HFFc6 (cell line): ENCODE measurements at regions not wholly inside any gene's neighbourhood (a gene's known extent, or its start where the extent isn't known, plus 50 kb on each side); places are given as distances from the start of the nearest gene placed in this dataset.
"Not testable (repeated sequence)": the region's sequence is repeated elsewhere in the genome, so short reads cannot be mapped to it uniquely, and the experiment has no call there.

Experiments
- DNase-seq: peaks from one replicate; pipeline ENCODE4 v3.0.0-alpha.2; 2018
- H3K27ac Mint-ChIP-seq: 2 replicates; pipeline ENCODE4 v1.8.0; 2020; ENCODE audit warnings: mild to moderate bottlenecking, mixed read lengths
- H3K27me3 Mint-ChIP-seq: 2 replicates; pipeline ENCODE4 v1.8.0; 2021; ENCODE audit warnings: mild to moderate bottlenecking, moderate library complexity, mixed read lengths; ENCODE audit not compliant: insufficient read depth
- H3K36me3 Mint-ChIP-seq: 2 replicates; pipeline ENCODE4 v1.8.0; 2021; ENCODE audit warnings: low read depth, mixed read lengths
- H3K4me1 Mint-ChIP-seq: 2 replicates; pipeline ENCODE4 v1.8.0; 2020; ENCODE audit warnings: low read depth, mixed read lengths
- H3K4me3 Mint-ChIP-seq: 2 replicates; pipeline ENCODE4 v1.8.0; 2020; ENCODE audit warnings: mild to moderate bottlenecking, moderate library complexity, mixed read lengths
- H3K9me3 Mint-ChIP-seq: 2 replicates; pipeline ENCODE4 v1.8.0; 2020; ENCODE audit warnings: mild to moderate bottlenecking, mixed read lengths
- TF ChIP-seq, protein P1 (sequence below): fragments of 200-600 bp; sonication (generic); IDR thresholded peaks from 2 replicates; pipeline ENCODE4 v1.5.0; 2021; ENCODE audit warnings: antibody characterized with exemption, mild to moderate bottlenecking

DNA sequence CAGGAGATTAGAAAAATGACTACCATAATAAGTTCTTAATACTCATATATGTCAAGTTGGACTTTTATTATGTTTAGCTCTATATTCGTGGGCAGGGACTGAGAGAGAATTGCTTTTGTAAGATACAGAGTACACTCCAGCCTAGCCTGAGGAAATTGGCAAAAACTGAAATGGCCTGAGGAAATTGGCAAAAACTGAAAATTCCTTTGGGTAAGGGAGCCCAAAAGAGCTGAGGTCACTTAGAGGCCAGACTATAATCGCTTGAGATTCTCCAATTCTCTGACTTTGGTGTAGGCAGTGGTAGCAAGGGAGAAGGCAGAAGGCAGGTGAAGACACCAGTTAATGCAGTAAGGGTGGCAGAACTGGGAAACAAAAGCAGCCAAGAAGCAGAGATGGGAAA, 124.5 kb upstream of the HCCS start:
- DNase-seq: no peak
- Mint-ChIP-seq H3K4me3 (no peak overlapping the region), H3K4me1 (peaks cover 9% of the 10 kb centered on the region), H3K27ac (no peak overlapping the region; the same call in 1 of the 2 replicates), H3K9me3 (no peaks in the 10 kb centered on the region), H3K27me3 (no peaks in the 10 kb centered on the region), H3K36me3 (no peaks in the 10 kb centered on the region)
- TF ChIP-seq, protein P1, sequence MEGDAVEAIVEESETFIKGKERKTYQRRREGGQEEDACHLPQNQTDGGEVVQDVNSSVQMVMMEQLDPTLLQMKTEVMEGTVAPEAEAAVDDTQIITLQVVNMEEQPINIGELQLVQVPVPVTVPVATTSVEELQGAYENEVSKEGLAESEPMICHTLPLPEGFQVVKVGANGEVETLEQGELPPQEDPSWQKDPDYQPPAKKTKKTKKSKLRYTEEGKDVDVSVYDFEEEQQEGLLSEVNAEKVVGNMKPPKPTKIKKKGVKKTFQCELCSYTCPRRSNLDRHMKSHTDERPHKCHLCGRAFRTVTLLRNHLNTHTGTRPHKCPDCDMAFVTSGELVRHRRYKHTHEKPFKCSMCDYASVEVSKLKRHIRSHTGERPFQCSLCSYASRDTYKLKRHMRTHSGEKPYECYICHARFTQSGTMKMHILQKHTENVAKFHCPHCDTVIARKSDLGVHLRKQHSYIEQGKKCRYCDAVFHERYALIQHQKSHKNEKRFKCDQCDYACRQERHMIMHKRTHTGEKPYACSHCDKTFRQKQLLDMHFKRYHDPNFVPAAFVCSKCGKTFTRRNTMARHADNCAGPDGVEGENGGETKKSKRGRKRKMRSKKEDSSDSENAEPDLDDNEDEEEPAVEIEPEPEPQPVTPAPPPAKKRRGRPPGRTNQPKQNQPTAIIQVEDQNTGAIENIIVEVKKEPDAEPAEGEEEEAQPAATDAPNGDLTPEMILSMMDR: no peak

DNA sequence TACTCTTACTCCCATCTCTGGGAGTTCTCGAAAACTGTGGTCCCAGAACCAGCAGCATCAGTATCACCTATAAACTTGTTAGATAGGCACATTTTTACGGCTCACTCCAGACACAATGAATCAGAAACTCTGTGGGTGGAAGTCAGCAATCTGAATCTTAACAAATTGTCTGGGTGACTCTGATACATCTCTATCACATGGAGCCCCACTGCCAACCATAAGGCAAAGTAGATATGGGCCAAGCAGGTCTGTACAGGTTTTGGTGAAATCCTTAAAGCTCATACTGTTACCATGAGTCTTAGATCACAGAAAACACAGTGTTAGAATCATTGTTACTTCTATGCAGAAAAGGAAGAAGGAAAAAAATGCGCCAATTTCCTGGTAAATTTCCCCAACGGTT, 122.5 kb upstream of the HCCS start:
- Mint-ChIP-seq H3K27me3 (no peaks in the 10 kb centered on the region), H3K9me3 (no peaks in the 10 kb centered on the region), H3K27ac (no peak overlapping the region), H3K36me3 (no peaks in the 10 kb centered on the region), H3K4me1 (peaks cover 7% of the 10 kb centered on the region), H3K4me3 (no peak overlapping the region)
- no peak for DNase-seq
- TF ChIP-seq, protein P1: no peak

DNA sequence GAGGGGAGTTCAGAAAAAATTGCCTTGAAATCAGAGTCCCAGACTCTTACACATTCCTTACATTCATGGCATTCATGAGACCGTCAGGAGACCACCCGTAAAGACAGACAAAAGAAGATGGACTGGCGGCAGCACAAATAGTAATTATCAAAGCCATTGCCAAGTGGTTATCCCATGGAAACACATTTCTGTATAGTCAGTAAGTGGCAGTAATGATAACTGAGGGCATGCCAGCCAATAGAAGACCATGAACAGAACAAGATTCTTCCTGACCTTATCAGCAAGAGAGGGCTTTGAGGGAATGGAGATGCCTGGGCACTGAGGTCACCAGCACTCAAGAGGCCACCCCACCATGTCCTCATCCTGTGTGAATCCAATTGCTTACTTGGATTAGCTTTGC, 121.7 kb upstream of the HCCS start:
- no peak overlapping the region for H3K27ac Mint-ChIP-seq
- H3K4me1 Mint-ChIP-seq: peaks cover 7% of the 10 kb centered on the region
- DNase-seq: no peak
- no peaks in the 10 kb centered on the region for H3K9me3 Mint-ChIP-seq
- no peaks in the 10 kb centered on the region for H3K27me3 Mint-ChIP-seq
- no peaks in the 10 kb centered on the region for H3K36me3 Mint-ChIP-seq
- TF ChIP-seq, protein P1: no peak
- no peak overlapping the region for H3K4me3 Mint-ChIP-seq

DNA sequence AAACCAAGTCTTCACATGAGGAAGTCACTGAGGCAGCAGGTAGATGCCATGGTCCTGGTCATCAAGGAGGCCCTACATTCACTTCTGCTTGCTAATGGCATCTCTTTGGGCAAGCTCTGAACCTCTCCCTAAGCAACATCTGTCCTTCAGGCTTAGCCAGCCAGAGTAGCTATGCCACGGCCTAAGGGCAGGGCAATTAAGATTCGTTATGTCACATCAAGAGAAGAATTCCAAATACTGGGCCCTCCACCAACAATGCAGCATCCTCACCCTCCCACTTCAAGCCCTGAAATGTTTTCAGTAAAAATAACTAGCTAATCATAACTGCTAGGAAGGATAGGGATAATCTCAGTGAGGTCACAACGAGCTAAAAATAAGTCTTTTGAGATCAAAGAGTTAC, 120.7 kb upstream of the HCCS start:
- no peaks in the 10 kb centered on the region for H3K27me3 Mint-ChIP-seq
- H3K9me3 Mint-ChIP-seq: no peaks in the 10 kb centered on the region
- H3K4me1 Mint-ChIP-seq: peaks cover 7% of the 10 kb centered on the region
- H3K36me3 Mint-ChIP-seq: no peaks in the 10 kb centered on the region
- H3K27ac Mint-ChIP-seq: no peak overlapping the region
- TF ChIP-seq, protein P1: no peak
- H3K4me3 Mint-ChIP-seq: no peak overlapping the region
- no peak for DNase-seq

DNA sequence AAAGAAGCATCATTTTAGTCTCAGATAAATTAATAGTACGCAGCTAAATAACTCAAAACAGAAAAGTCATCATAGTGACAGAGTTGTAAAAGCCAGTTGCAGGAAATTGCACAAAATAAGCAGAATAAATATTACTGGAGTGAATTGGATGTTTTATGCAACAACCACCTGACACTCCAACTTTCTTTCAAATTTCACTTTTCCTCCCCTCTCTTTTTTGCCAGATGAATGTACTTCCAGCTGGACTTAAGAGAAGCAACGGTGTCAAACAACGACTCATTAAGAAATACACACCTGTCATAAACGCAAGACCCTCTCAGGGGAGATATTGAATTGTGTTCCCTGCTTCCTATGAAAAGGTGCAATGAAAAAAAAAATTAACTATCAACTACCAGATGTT, 120.2 kb upstream of the HCCS start:
- TF ChIP-seq, protein P1: no peak
- no peak for DNase-seq
- Mint-ChIP-seq H3K4me1 (peaks cover 7% of the 10 kb centered on the region), H3K27me3 (no peaks in the 10 kb centered on the region), H3K27ac (no peak overlapping the region), H3K36me3 (no peaks in the 10 kb centered on the region), H3K4me3 (no peak overlapping the region), H3K9me3 (no peaks in the 10 kb centered on the region)

DNA sequence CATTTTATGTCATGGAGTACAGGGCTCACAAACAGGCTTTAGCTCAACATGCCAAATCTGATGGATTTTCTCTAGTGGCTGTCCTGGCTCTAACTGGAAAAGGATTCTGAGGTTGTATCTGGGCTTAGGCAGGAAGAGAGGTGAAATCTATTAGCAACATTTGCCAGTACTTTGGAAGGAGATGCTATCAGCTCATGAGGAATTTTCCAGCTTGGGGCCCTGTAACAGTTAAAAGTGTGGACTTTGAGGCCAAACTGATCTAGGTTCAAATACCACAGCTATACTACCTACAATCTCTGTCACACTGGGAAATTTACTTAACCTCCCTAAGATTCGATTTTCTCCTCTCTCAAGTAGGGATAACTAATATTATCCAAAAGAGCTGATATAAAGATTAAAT, 119.0 kb upstream of the HCCS start:
- Mint-ChIP-seq H3K36me3 (no peaks in the 10 kb centered on the region), H3K4me1 (no peaks in the 10 kb centered on the region), H3K4me3 (no peak overlapping the region), H3K9me3 (no peaks in the 10 kb centered on the region), H3K27ac (no peak overlapping the region), H3K27me3 (no peaks in the 10 kb centered on the region)
- TF ChIP-seq, protein P1: no peak
- DNase-seq: no peak

DNA sequence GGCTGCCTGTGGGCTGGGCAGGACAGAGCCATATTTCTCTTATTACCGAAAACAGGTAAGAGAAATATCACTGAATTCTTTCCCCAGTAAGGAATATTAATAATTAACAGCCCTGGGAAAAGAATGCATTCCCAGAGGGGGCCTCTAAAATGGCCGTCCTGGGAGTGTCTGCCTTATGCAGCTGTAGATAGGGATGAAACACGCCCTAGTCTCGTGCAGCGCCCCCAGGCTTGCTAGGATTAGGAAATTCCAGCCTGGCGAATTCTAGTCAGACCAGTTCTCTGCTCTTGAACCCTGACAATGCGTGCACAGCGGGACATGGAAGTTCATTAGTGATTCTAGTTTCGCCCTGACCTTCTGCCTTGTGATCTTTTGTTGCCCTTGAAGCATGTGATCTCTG, 104.1 kb upstream of the HCCS start:
- H3K27me3 Mint-ChIP-seq, H3K4me3 Mint-ChIP-seq, DNase-seq, H3K9me3 Mint-ChIP-seq, H3K27ac Mint-ChIP-seq, H3K4me1 Mint-ChIP-seq, H3K36me3 Mint-ChIP-seq: not testable (repeated sequence)
